22Rv1 (cell line): ENCODE measurements at regions not wholly inside any gene's neighbourhood (a gene's known extent, or its start where the extent isn't known, plus 50 kb on each side); places are given as distances from the start of the nearest gene placed in this dataset.
A peak's percentile ranks its signal among the peaks of the same experiment; 100 is the strongest.

Source experiments
- H3K27ac ChIP-seq: fragments of 450-650 bp; 2 replicates; pipeline ENCODE4 v1.5.1; 2017
- CTCF ChIP-seq: fragments of 450-650 bp; IDR thresholded peaks from 2 replicates; pipeline ENCODE4 v1.5.1; 2017; ENCODE audit warnings: mild to moderate bottlenecking
- ZFX ChIP-seq: fragments of 450-650 bp; IDR thresholded peaks from 2 replicates; pipeline ENCODE4 v1.6.1; 2017; ENCODE audit warnings: antibody characterized with exemption, borderline replicate concordance

- no peak overlapping the region for H3K27ac ChIP-seq
- TF ChIP-seq ZFX (no peak), CTCF (no peak)
Measured at GRCh38 chr6:44666324-44666723, 278.8 kb downstream of the CDC5L start.

GRCh38 chr6:44667226-44667625 is 279.7 kb downstream of the CDC5L start:
- no peak overlapping the region for H3K27ac ChIP-seq
- TF ChIP-seq ZFX (no peak), CTCF (no peak)

GRCh38 chr6:44667668-44668390 is 280.3 kb downstream of the CDC5L start:
- H3K27ac ChIP-seq = peak overlapping the region; percentile 31; the same call in 1 of the 2 replicates
- TF ChIP-seq ZFX (no peak), CTCF (peak; percentile 79)

GRCh38 chr6:44668391-44668930 is 281.0 kb downstream of the CDC5L start:
- peak overlapping the region; percentile 31; the same call in 1 of the 2 replicates for H3K27ac ChIP-seq
- TF ChIP-seq ZFX (no peak), CTCF (peak; percentile 53)

GRCh38 chr6:44668976-44669934 is 281.7 kb downstream of the CDC5L start:
- H3K27ac ChIP-seq = peak overlapping the region; percentile 31; the same call in 1 of the 2 replicates
- no peak for TF ChIP-seq CTCF
- no peak for TF ChIP-seq ZFX

GRCh38 chr6:44670146-44670545 is 282.6 kb downstream of the CDC5L start:
- H3K27ac ChIP-seq = no peak overlapping the region

More at GRCh38 chr6:44670146-44670545, 282.6 kb downstream of the CDC5L start:
- no peak for TF ChIP-seq ZFX
- TF ChIP-seq CTCF = no peak
